Rectal smooth muscle tissue (tissue), 1 donor: ENCODE measurements at regions not wholly inside any gene's neighbourhood (a gene's known extent, or its start where the extent isn't known, plus 50 kb on each side); places are given as distances from the start of the nearest gene placed in this dataset.

Experiments used
- H3K27ac ChIP-seq: one replicate; pipeline ENCODE4 v1.7.0; 2013; ENCODE audit warnings: low read depth, low read length, inconsistent platforms
- H3K27me3 ChIP-seq: one replicate; pipeline ENCODE4 v1.7.0; 2013; ENCODE audit warnings: low read length; ENCODE audit not compliant: control insufficient read depth, insufficient read depth
- H3K36me3 ChIP-seq: one replicate; pipeline ENCODE4 v1.7.0; 2013; ENCODE audit warnings: low read length; ENCODE audit not compliant: control insufficient read depth, insufficient read depth
- H3K4me1 ChIP-seq: one replicate; pipeline ENCODE4 v1.7.0; 2013; ENCODE audit warnings: low read length; ENCODE audit not compliant: control insufficient read depth, insufficient read depth
- H3K4me3 ChIP-seq: one replicate; pipeline ENCODE4 v1.7.0; 2013; ENCODE audit warnings: low read length
- H3K9ac ChIP-seq: one replicate; pipeline ENCODE4 v1.7.0; 2013; ENCODE audit warnings: low read length

GRCh38 chr9:106726070-106726815 is 136.7 kb upstream of the ZNF462 start:
- H3K4me1 ChIP-seq: peaks cover 8% of the 10 kb centered on the region
- no peaks in the 10 kb centered on the region for H3K27me3 ChIP-seq
- no peak overlapping the region for H3K4me3 ChIP-seq
- H3K27ac ChIP-seq: no peak overlapping the region
- no peaks in the 10 kb centered on the region for H3K36me3 ChIP-seq
- no peak overlapping the region for H3K9ac ChIP-seq

GRCh38 chr9:106727969-106728368 is 135.0 kb upstream of the ZNF462 start:
- Histone ChIP-seq H3K4me3 (no peak overlapping the region), H3K36me3 (no peaks in the 10 kb centered on the region), H3K4me1 (peaks cover 8% of the 10 kb centered on the region), H3K27me3 (no peaks in the 10 kb centered on the region), H3K9ac (no peak overlapping the region), H3K27ac (no peak overlapping the region)

GRCh38 chr9:106728860-106729259 is 134.1 kb upstream of the ZNF462 start:
- no peaks in the 10 kb centered on the region for H3K27me3 ChIP-seq
- H3K9ac ChIP-seq: no peak overlapping the region
- no peak overlapping the region for H3K4me3 ChIP-seq
- no peak overlapping the region for H3K27ac ChIP-seq
- H3K36me3 ChIP-seq: no peaks in the 10 kb centered on the region
- H3K4me1 ChIP-seq: peaks cover 8% of the 10 kb centered on the region

GRCh38 chr9:106731910-106732309 is 131.1 kb upstream of the ZNF462 start:
- Histone ChIP-seq H3K36me3 (no peaks in the 10 kb centered on the region), H3K4me1 (peaks cover 8% of the 10 kb centered on the region), H3K4me3 (no peak overlapping the region), H3K27me3 (no peaks in the 10 kb centered on the region), H3K9ac (no peak overlapping the region), H3K27ac (no peak overlapping the region)

- Histone ChIP-seq H3K4me3 (no peak overlapping the region), H3K4me1 (peaks cover 3% of the 10 kb centered on the region), H3K27me3 (no peaks in the 10 kb centered on the region), H3K27ac (no peak overlapping the region), H3K36me3 (no peaks in the 10 kb centered on the region), H3K9ac (no peak overlapping the region)
Measured at GRCh38 chr9:106733828-106734380, 129.1 kb upstream of the ZNF462 start.

- H3K9ac ChIP-seq: no peak overlapping the region
- no peaks in the 10 kb centered on the region for H3K27me3 ChIP-seq
- no peaks in the 10 kb centered on the region for H3K4me1 ChIP-seq
- H3K27ac ChIP-seq: no peak overlapping the region
- H3K36me3 ChIP-seq: no peaks in the 10 kb centered on the region
- H3K4me3 ChIP-seq: no peak overlapping the region
Measured at GRCh38 chr9:106737516-106737915, 125.5 kb upstream of the ZNF462 start.

- Histone ChIP-seq H3K27ac (no peak overlapping the region), H3K4me3 (no peak overlapping the region), H3K36me3 (no peaks in the 10 kb centered on the region), H3K4me1 (no peaks in the 10 kb centered on the region), H3K27me3 (no peaks in the 10 kb centered on the region), H3K9ac (no peak overlapping the region)
Measured at GRCh38 chr9:106738109-106738508, 124.9 kb upstream of the ZNF462 start.

GRCh38 chr9:106745457-106745856 is 117.5 kb upstream of the ZNF462 start:
- Histone ChIP-seq H3K36me3 (no peaks in the 10 kb centered on the region), H3K27ac (no peak overlapping the region), H3K9ac (no peak overlapping the region), H3K4me1 (no peaks in the 10 kb centered on the region), H3K27me3 (no peaks in the 10 kb centered on the region), H3K4me3 (no peak overlapping the region)

GRCh38 chr9:106745876-106746275 is 117.1 kb upstream of the ZNF462 start:
- Histone ChIP-seq H3K27me3 (no peaks in the 10 kb centered on the region), H3K36me3 (no peaks in the 10 kb centered on the region), H3K9ac (no peak overlapping the region), H3K27ac (no peak overlapping the region), H3K4me1 (no peaks in the 10 kb centered on the region), H3K4me3 (no peak overlapping the region)

GRCh38 chr9:106751681-106752080 is 111.3 kb upstream of the ZNF462 start:
- no peaks in the 10 kb centered on the region for H3K27me3 ChIP-seq
- H3K4me3 ChIP-seq: no peak overlapping the region
- no peak overlapping the region for H3K9ac ChIP-seq
- peaks cover 14% of the 10 kb centered on the region for H3K4me1 ChIP-seq
- no peak overlapping the region for H3K27ac ChIP-seq
- H3K36me3 ChIP-seq: no peaks in the 10 kb centered on the region

GRCh38 chr9:106752581-106752980 is 110.4 kb upstream of the ZNF462 start:
- H3K36me3 ChIP-seq: no peaks in the 10 kb centered on the region
- no peak overlapping the region for H3K9ac ChIP-seq
- H3K27me3 ChIP-seq: no peaks in the 10 kb centered on the region
- peaks cover 14% of the 10 kb centered on the region for H3K4me1 ChIP-seq
- no peak overlapping the region for H3K4me3 ChIP-seq
- no peak overlapping the region for H3K27ac ChIP-seq

GRCh38 chr9:106753155-106753671 is 109.8 kb upstream of the ZNF462 start:
- peaks cover 14% of the 10 kb centered on the region for H3K4me1 ChIP-seq
- H3K9ac ChIP-seq: no peak overlapping the region
- H3K4me3 ChIP-seq: no peak overlapping the region
- no peak overlapping the region for H3K27ac ChIP-seq
- H3K27me3 ChIP-seq: no peaks in the 10 kb centered on the region
- no peaks in the 10 kb centered on the region for H3K36me3 ChIP-seq

- Histone ChIP-seq H3K4me3 (no peak overlapping the region), H3K27me3 (no peaks in the 10 kb centered on the region), H3K9ac (no peak overlapping the region), H3K27ac (peak overlapping the region; percentile 1), H3K36me3 (no peaks in the 10 kb centered on the region), H3K4me1 (peaks cover 14% of the 10 kb centered on the region)
Measured at GRCh38 chr9:106755736-106756135, 107.2 kb upstream of the ZNF462 start.
